ENCODE measurements at regions not wholly inside any gene's neighbourhood (a gene's known extent, or its start where the extent isn't known, plus 50 kb on each side); places are given as distances from the start of the nearest gene placed in this dataset.

GRCh38 chr3:67876261-67876660, 221.8 kb upstream of the SUCLG2 start:
- Mint-ChIP-seq H3K27ac (no peak overlapping the region), H3K27me3 (ENCODE audit: low read depth in 3 of 3) (no peaks in the 10 kb centered on the region), H3K36me3 (no peaks in the 10 kb centered on the region), H3K9me3 (peaks cover 0 to 2% (median 0%) of the 10 kb centered on the region in 7 donors), H3K4me1 (no peaks in the 10 kb centered on the region), H3K4me3 (no peak overlapping the region)
- H3K4me1 ChIP-seq (ENCODE audit: control insufficient read depth in 1 of 2, insufficient read depth in 2 of 2, low read length in 2 of 2), result no peaks in the 10 kb centered on the region
- H2AFZ ChIP-seq (ENCODE audit: insufficient read depth, low read depth, low read length, poor library complexity, severe bottlenecking), result no peak overlapping the region
- no peak for TF ChIP-seq CTCF (IDR thresholded peaks at IDR 0.05)
- H3K36me3 ChIP-seq (replicated peaks in 1 of 2; ENCODE audit: control insufficient read depth in 1 of 2, insufficient read depth in 2 of 2, low read length in 2 of 2), result no peaks in the 10 kb centered on the region
- H3K4me3 ChIP-seq (replicated peaks in 1 of 3; ENCODE audit: low read depth in 2 of 3, low read length in 3 of 3), result no peak overlapping the region
- no peak overlapping the region for H3K4me2 ChIP-seq (replicated peaks; ENCODE audit: extremely low read depth, low read length, poor library complexity, severe bottlenecking)
- no peaks in the 10 kb centered on the region for H3K27me3 ChIP-seq (ENCODE audit: control insufficient read depth in 2 of 2, insufficient read depth in 2 of 2, low read length in 2 of 2)
- H3K9ac ChIP-seq (ENCODE audit: insufficient read depth, low read length, poor library complexity, severe bottlenecking), result no peak overlapping the region
- H3K79me2 ChIP-seq (ENCODE audit: insufficient read depth, low read length), result no peaks in the 10 kb centered on the region
- H3K9me3 ChIP-seq (replicated peaks in 1 of 2; ENCODE audit: control insufficient read depth in 1 of 2, insufficient read depth in 1 of 2, low read length in 2 of 2), result no peaks in the 10 kb centered on the region
- no CpG with 5 or more reads among the region's 2 CpGs for WGBS (ENCODE audit: insufficient coverage)
- H3K27ac ChIP-seq (ENCODE audit: low read depth in 1 of 2, low read length in 2 of 2), result no peak overlapping the region
- no peak for DNase-seq
- no peaks in the 10 kb centered on the region for H4K20me1 ChIP-seq (ENCODE audit: insufficient read depth, low read length)
- intact Hi-C loops (cut with micrococcal nuclease), result no loop called here

GRCh38 chr3:67875858-67876257, 221.4 kb upstream of the SUCLG2 start:
- DNase-seq, result no peak
- H3K4me1 Mint-ChIP-seq, result no peaks in the 10 kb centered on the region
- Histone ChIP-seq H3K79me2 (ENCODE audit: insufficient read depth, low read length) (no peaks in the 10 kb centered on the region), H2AFZ (ENCODE audit: insufficient read depth, low read depth, low read length, poor library complexity, severe bottlenecking) (no peak overlapping the region), H3K4me1 (ENCODE audit: control insufficient read depth in 1 of 2, insufficient read depth in 2 of 2, low read length in 2 of 2) (no peaks in the 10 kb centered on the region), H3K27ac (ENCODE audit: low read depth in 1 of 2, low read length in 2 of 2) (no peak overlapping the region), H3K36me3 (replicated peaks in 1 of 2; ENCODE audit: control insufficient read depth in 1 of 2, insufficient read depth in 2 of 2, low read length in 2 of 2) (no peaks in the 10 kb centered on the region), H3K9ac (ENCODE audit: insufficient read depth, low read length, poor library complexity, severe bottlenecking) (no peak overlapping the region), H4K20me1 (ENCODE audit: insufficient read depth, low read length) (no peaks in the 10 kb centered on the region), H3K27me3 (ENCODE audit: control insufficient read depth in 2 of 2, insufficient read depth in 2 of 2, low read length in 2 of 2) (no peaks in the 10 kb centered on the region), H3K4me3 (replicated peaks in 1 of 3; ENCODE audit: low read depth in 2 of 3, low read length in 3 of 3) (no peak overlapping the region), H3K4me2 (replicated peaks; ENCODE audit: extremely low read depth, low read length, poor library complexity, severe bottlenecking) (no peak overlapping the region), H3K9me3 (replicated peaks in 1 of 2; ENCODE audit: control insufficient read depth in 1 of 2, insufficient read depth in 1 of 2, low read length in 2 of 2) (no peaks in the 10 kb centered on the region)
- WGBS (ENCODE audit: insufficient coverage), result 92% methylated on average over 3 of the region's 3 CpGs
- no peak overlapping the region for H3K27ac Mint-ChIP-seq
- H3K27me3 Mint-ChIP-seq (ENCODE audit: low read depth in 3 of 3), result no peaks in the 10 kb centered on the region
- no peaks in the 10 kb centered on the region for H3K36me3 Mint-ChIP-seq
- H3K4me3 Mint-ChIP-seq, result no peak overlapping the region
- H3K9me3 Mint-ChIP-seq, result peaks cover 0 to 2% (median 0%) of the 10 kb centered on the region in 7 donors
- intact Hi-C loops (cut with micrococcal nuclease), result no loop called here
- no peak for TF ChIP-seq CTCF (IDR thresholded peaks at IDR 0.05)
